ENCODE measurements at regions not wholly inside any gene's neighbourhood (a gene's known extent, or its start where the extent isn't known, plus 50 kb on each side); places are given as distances from the start of the nearest gene placed in this dataset.

DNA sequence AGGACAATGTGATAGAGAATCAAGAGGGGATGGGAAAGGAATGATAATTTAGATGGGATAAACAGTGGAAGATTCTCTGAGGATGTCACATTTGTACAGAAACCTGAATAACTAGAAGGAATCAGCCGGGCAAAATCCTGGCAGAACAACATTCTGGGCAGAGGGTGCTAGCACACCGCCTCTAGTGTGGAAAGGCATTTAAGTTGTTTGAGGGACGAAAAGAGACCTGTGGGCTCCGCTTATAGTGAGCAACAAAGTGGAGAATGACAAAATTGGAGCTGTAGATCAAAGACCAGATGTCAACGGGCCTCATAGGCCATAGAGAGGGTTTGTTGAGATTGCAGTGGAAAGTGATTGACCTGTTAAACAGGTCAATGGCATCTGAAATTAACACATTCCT, 596.0 kb upstream of the SLIT2 start:
- TF ChIP-seq TAF1 (IDR thresholded peaks at IDR 0.05; ENCODE audit: borderline replicate concordance, insufficient read depth, low read length): no peak

DNA sequence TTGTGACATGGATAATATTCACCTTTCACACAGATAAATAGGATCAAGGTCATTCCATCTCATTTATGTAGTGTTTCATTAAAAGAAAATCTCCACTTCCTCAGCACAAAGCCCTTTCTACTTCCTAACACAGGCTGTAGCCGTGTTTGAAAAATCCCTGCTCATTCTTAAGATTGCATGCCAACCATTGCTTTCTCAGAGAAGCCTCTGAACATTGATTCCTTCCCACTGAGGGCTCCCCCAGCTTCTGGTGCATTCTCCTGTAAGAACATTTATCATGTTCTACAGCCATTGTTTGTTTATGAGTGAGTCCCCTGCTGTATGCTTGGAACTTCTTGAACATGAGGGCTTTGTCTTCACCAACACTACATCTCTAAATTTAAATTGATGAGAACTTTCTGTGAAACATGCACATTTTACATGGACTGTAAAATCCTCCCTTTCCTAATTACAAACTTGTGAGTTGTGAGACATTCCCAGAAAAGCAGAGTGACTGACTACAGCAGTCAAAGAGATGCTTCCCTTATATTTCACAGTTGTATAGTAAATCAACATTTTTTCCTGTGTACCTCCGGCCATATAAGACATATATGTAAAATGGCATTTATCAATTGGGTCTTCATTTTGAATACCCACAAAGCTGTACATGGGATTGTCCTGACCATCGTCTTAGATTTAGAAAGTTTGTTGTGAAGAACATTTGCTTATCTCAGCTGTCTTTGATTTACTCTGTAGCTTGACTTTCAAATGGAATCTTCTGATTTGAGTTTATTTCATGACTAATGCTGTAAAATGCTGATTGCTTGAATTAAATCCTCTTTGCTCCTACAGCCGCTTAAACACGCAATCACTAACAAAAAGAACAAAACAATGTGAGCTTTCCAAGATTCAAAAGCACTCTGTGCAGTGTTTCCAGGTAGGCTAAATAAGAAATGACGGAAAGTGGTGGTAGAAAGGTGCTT, 600.5 kb upstream of the SLIT2 start:
- TF ChIP-seq SIN3A (IDR thresholded peaks at IDR 0.05; ENCODE audit: borderline replicate concordance, insufficient read depth, low read length): no peak
- TF ChIP-seq, protein P1, sequence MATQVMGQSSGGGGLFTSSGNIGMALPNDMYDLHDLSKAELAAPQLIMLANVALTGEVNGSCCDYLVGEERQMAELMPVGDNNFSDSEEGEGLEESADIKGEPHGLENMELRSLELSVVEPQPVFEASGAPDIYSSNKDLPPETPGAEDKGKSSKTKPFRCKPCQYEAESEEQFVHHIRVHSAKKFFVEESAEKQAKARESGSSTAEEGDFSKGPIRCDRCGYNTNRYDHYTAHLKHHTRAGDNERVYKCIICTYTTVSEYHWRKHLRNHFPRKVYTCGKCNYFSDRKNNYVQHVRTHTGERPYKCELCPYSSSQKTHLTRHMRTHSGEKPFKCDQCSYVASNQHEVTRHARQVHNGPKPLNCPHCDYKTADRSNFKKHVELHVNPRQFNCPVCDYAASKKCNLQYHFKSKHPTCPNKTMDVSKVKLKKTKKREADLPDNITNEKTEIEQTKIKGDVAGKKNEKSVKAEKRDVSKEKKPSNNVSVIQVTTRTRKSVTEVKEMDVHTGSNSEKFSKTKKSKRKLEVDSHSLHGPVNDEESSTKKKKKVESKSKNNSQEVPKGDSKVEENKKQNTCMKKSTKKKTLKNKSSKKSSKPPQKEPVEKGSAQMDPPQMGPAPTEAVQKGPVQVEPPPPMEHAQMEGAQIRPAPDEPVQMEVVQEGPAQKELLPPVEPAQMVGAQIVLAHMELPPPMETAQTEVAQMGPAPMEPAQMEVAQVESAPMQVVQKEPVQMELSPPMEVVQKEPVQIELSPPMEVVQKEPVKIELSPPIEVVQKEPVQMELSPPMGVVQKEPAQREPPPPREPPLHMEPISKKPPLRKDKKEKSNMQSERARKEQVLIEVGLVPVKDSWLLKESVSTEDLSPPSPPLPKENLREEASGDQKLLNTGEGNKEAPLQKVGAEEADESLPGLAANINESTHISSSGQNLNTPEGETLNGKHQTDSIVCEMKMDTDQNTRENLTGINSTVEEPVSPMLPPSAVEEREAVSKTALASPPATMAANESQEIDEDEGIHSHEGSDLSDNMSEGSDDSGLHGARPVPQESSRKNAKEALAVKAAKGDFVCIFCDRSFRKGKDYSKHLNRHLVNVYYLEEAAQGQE (IDR thresholded peaks at IDR 0.05; ENCODE audit: insufficient read depth in 1 of 2, low read depth in 2 of 2, low read length in 2 of 2): no peak
- TF ChIP-seq POLR2AphosphoS5 (IDR thresholded peaks at IDR 0.05; ENCODE audit: low read depth, low read length): no peak
- TF ChIP-seq TAF1 (IDR thresholded peaks at IDR 0.05; ENCODE audit: borderline replicate concordance, insufficient read depth, low read length): no peak
- no peak for TF ChIP-seq FOXP2 (optimal IDR thresholded peaks at IDR 0.05; ENCODE audit: borderline replicate concordance, extremely low read depth, extremely low read length, insufficient read depth)

DNA sequence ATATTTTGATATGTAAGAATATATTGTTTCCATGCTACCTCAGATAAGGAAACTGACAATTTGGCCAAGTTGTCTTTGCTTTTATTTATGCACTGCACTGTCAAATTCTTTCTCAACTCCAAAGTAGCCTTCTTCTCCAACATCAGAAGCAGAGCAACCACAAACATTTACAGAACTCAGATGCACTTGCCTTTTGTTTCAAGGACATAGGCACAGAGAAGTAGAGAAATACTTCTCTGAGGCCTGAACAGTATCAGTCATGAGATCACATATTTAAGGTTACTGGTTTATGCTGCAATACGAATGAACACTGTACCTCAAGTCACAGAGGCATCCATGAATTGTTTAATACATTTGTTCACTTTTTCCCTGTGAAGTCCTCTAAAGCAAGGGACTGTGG, 606.1 kb upstream of the SLIT2 start:
- TF ChIP-seq FOXP2 (optimal IDR thresholded peaks at IDR 0.05; ENCODE audit: borderline replicate concordance, extremely low read depth, extremely low read length, insufficient read depth) (no peak), TAF1 (IDR thresholded peaks at IDR 0.05; ENCODE audit: borderline replicate concordance, insufficient read depth, low read length) (no peak), POLR2AphosphoS5 (IDR thresholded peaks at IDR 0.05; ENCODE audit: low read depth, low read length) (no peak)
- TF ChIP-seq, protein P1 (IDR thresholded peaks at IDR 0.05; ENCODE audit: insufficient read depth in 1 of 2, low read depth in 2 of 2, low read length in 2 of 2): no peak

DNA sequence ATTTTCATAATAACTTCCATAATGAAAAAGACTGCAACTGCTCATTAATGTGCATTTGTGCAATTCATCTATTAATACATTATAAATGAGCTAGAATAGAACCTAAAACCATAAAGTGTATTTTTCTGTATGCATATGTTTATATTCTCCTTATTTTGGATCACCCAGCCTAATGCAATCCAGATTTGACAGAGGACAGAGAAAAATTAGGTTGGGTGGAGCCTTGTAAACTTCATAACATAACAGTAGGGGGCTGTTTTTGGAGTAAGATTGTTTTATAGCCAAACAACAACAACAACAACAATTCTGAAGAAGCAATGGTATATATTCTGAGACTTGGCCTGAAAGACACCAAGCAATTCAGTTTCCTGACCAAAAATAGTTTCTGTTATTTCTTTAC, 615.3 kb upstream of the SLIT2 start:
- TF ChIP-seq FOXP2 (optimal IDR thresholded peaks at IDR 0.05; ENCODE audit: borderline replicate concordance, extremely low read depth, extremely low read length, insufficient read depth): no peak
- TF ChIP-seq SIN3A (IDR thresholded peaks at IDR 0.05; ENCODE audit: borderline replicate concordance, insufficient read depth, low read length): no peak
- no peak for TF ChIP-seq TAF1 (IDR thresholded peaks at IDR 0.05; ENCODE audit: borderline replicate concordance, insufficient read depth, low read length)
- TF ChIP-seq, protein P1 (IDR thresholded peaks at IDR 0.05; ENCODE audit: insufficient read depth in 1 of 2, low read depth in 2 of 2, low read length in 2 of 2): no peak
- no peak for TF ChIP-seq POLR2AphosphoS5 (IDR thresholded peaks at IDR 0.05; ENCODE audit: low read depth, low read length)

DNA sequence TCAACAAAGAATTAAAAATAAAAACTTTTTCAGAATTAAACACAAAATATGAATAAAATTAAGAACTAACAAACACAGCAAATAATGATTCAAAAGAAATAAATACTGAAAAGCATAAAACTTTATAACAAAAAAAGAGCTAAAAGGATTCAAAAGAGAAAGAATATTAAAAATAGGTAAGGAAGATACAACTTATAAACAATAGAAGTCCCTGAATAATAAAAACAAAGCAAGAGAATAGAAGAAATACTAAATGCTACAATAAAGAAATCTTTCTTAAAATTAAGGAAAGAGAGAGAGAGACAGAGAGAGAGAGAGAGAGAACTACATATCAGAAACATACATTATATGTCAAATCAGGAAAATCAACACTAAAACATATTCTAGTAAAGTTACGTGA, 619.9 kb upstream of the SLIT2 start:
- TF ChIP-seq SIN3A (IDR thresholded peaks at IDR 0.05; ENCODE audit: borderline replicate concordance, insufficient read depth, low read length) (no peak), TAF1 (IDR thresholded peaks at IDR 0.05; ENCODE audit: borderline replicate concordance, insufficient read depth, low read length) (no peak), FOXP2 (optimal IDR thresholded peaks at IDR 0.05; ENCODE audit: borderline replicate concordance, extremely low read depth, extremely low read length, insufficient read depth) (no peak), POLR2AphosphoS5 (IDR thresholded peaks at IDR 0.05; ENCODE audit: low read depth, low read length) (no peak)
- TF ChIP-seq, protein P1 (IDR thresholded peaks at IDR 0.05; ENCODE audit: insufficient read depth in 1 of 2, low read depth in 2 of 2, low read length in 2 of 2): no peak

Data from PFSK-1 (cell line).